CD8-positive, alpha-beta memory T cell (primary cell): ENCODE measurements at regions not wholly inside any gene's neighbourhood (a gene's known extent, or its start where the extent isn't known, plus 50 kb on each side); places are given as distances from the start of the nearest gene placed in this dataset.
A peak's percentile ranks its signal among the peaks of the same experiment; 100 is the strongest.

ENCODE experiments used
- CTCF ChIA-PET: fragments of 350-600 bp; sonication (Branson Sonifier 250); formaldehyde crosslinking; loops from one replicate; lab custom pipeline; 2021; ENCODE audit warnings: antibody characterized with exemption; lab: Charles Lee
- POLR2A ChIA-PET: fragments of 350-600 bp; sonication (Branson Sonifier 250); formaldehyde crosslinking; loops from one replicate; lab custom pipeline; 2021; ENCODE audit warnings: antibody characterized with exemption; lab: Charles Lee
- DNase-seq, 5 donors: peaks; one replicate each; pipeline versions ENCODE4 v3.0.0 to v3.0.0-alpha.2; 2020 to 2022; ENCODE audit warnings: mixed read lengths in 1 of 5
- H3K27ac ChIP-seq: one replicate; pipeline ENCODE4 v1.7.0; 2013; ENCODE audit warnings: low read depth, mild to moderate bottlenecking, low read length, moderate library complexity
- H3K27me3 ChIP-seq: 2 replicates; pipeline ENCODE4 v1.7.0; 2013; ENCODE audit warnings: low read length, mild to moderate bottlenecking; ENCODE audit not compliant: insufficient read depth, poor library complexity, severe bottlenecking
- H3K36me3 ChIP-seq: 2 replicates; pipeline ENCODE4 v1.7.0; 2013; ENCODE audit warnings: mild to moderate bottlenecking, low read length, moderate library complexity; ENCODE audit not compliant: insufficient read depth
- H3K4me1 ChIP-seq: 2 replicates; pipeline ENCODE4 v1.7.0; 2013; ENCODE audit warnings: mild to moderate bottlenecking, low read length, moderate library complexity; ENCODE audit not compliant: insufficient read depth
- H3K4me3 ChIP-seq: 2 replicates; pipeline ENCODE4 v1.7.0; 2013; ENCODE audit warnings: mild to moderate bottlenecking, low read length
- H3K9me3 ChIP-seq: 2 replicates; pipeline ENCODE4 v1.7.0; 2013; ENCODE audit warnings: mild to moderate bottlenecking, low read length
- H3K27ac Mint-ChIP-seq, 8 donors: one replicate each; pipeline ENCODE4 v1.8.0; 2020 to 2021; ENCODE audit warnings: mixed read lengths in 8 of 8, mild to moderate bottlenecking in 6 of 8, inconsistent platforms in 3 of 8, moderate library complexity in 3 of 8
- H3K27me3 Mint-ChIP-seq, 2 donors: one replicate each; pipeline ENCODE4 v1.8.0; 2020 to 2021; ENCODE audit warnings: mixed read lengths in 2 of 2, mild to moderate bottlenecking in 1 of 2, moderate library complexity in 1 of 2
- H3K36me3 Mint-ChIP-seq, 3 donors: one replicate each; pipeline ENCODE4 v1.8.0; 2020 to 2021; ENCODE audit warnings: mixed read lengths in 3 of 3, inconsistent platforms in 1 of 3, mild to moderate bottlenecking in 1 of 3
- H3K4me1 Mint-ChIP-seq, 3 donors: one replicate each; pipeline ENCODE4 v1.8.0; 2020 to 2021; ENCODE audit warnings: mixed read lengths in 3 of 3, inconsistent platforms in 1 of 3, mild to moderate bottlenecking in 1 of 3
- H3K4me3 Mint-ChIP-seq, 7 donors: one replicate each; pipeline ENCODE4 v1.8.0; 2020 to 2021; ENCODE audit warnings: mixed read lengths in 7 of 7, mild to moderate bottlenecking in 6 of 7, moderate library complexity in 4 of 7, inconsistent platforms in 2 of 7
- H3K9me3 Mint-ChIP-seq, 5 donors: one replicate each; pipeline ENCODE4 v1.8.0; 2020 to 2022; ENCODE audit warnings: mixed read lengths in 5 of 5, mild to moderate bottlenecking in 3 of 5, moderate library complexity in 2 of 5, inconsistent platforms in 1 of 5

- Mint-ChIP-seq H3K4me1 (no peaks in the 10 kb centered on the region), H3K36me3 (no peaks in the 10 kb centered on the region), H3K27ac (peak overlapping the region in 1 of 8 donors; percentile 26), H3K27me3 (peaks cover 7 to 28% of the 10 kb centered on the region in 2 donors), H3K9me3 (no peaks in the 10 kb centered on the region), H3K4me3 (no peak overlapping the region)
- Histone ChIP-seq H3K4me3 (no peak overlapping the region), H3K27ac (peak overlapping the region; percentile 75), H3K4me1 (no peaks in the 10 kb centered on the region), H3K27me3 (no peaks in the 10 kb centered on the region), H3K9me3 (no peaks in the 10 kb centered on the region), H3K36me3 (no peaks in the 10 kb centered on the region)
- no peak for DNase-seq
- ChIA-PET CTCF (no interaction called here), POLR2A (no interaction called here)
These were observed 268.4 kb downstream of the METTL4 start for GRCh38 chr18:2302628-2303516.

- Mint-ChIP-seq H3K36me3 (no peaks in the 10 kb centered on the region), H3K4me1 (no peaks in the 10 kb centered on the region), H3K9me3 (no peaks in the 10 kb centered on the region), H3K27ac (no peak overlapping the region), H3K27me3 (peaks cover 12 to 21% of the 10 kb centered on the region in 2 donors), H3K4me3 (no peak overlapping the region)
- Histone ChIP-seq H3K27ac (peak overlapping the region; percentile 75), H3K9me3 (no peaks in the 10 kb centered on the region), H3K36me3 (no peaks in the 10 kb centered on the region), H3K4me3 (no peak overlapping the region), H3K4me1 (no peaks in the 10 kb centered on the region), H3K27me3 (no peaks in the 10 kb centered on the region)
- no peak for DNase-seq
- POLR2A ChIA-PET = no interaction called here
- CTCF ChIA-PET = no interaction called here
These were observed 267.6 kb downstream of the METTL4 start for GRCh38 chr18:2303517-2304238.

GRCh38 chr18:2304378-2305175, 266.7 kb downstream of the METTL4 start:
- Histone ChIP-seq H3K27me3 (no peaks in the 10 kb centered on the region), H3K4me3 (no peak overlapping the region), H3K4me1 (no peaks in the 10 kb centered on the region), H3K27ac (peak overlapping the region; percentile 75), H3K9me3 (no peaks in the 10 kb centered on the region), H3K36me3 (no peaks in the 10 kb centered on the region)
- H3K4me3 Mint-ChIP-seq = no peak overlapping the region
- peaks cover 12 to 17% of the 10 kb centered on the region in 2 donors for H3K27me3 Mint-ChIP-seq
- DNase-seq = no peak
- no peak overlapping the region for H3K27ac Mint-ChIP-seq
- H3K9me3 Mint-ChIP-seq = no peaks in the 10 kb centered on the region
- no peaks in the 10 kb centered on the region for H3K36me3 Mint-ChIP-seq
- H3K4me1 Mint-ChIP-seq = no peaks in the 10 kb centered on the region
- POLR2A ChIA-PET = no interaction called here
- CTCF ChIA-PET = no interaction called here

GRCh38 chr18:2306606-2307005, 264.7 kb downstream of the METTL4 start:
- Mint-ChIP-seq H3K36me3 (no peaks in the 10 kb centered on the region), H3K4me3 (no peak overlapping the region), H3K9me3 (no peaks in the 10 kb centered on the region), H3K4me1 (no peaks in the 10 kb centered on the region), H3K27me3 (peaks cover 9 to 26% of the 10 kb centered on the region in 2 donors), H3K27ac (no peak overlapping the region)
- Histone ChIP-seq H3K27ac (no peak overlapping the region), H3K36me3 (no peaks in the 10 kb centered on the region), H3K4me3 (no peak overlapping the region), H3K27me3 (no peaks in the 10 kb centered on the region), H3K4me1 (no peaks in the 10 kb centered on the region), H3K9me3 (no peaks in the 10 kb centered on the region)
- POLR2A ChIA-PET = no interaction called here
- CTCF ChIA-PET = no interaction called here
- DNase-seq = no peak

GRCh38 chr18:2310886-2311285, 260.4 kb downstream of the METTL4 start:
- ChIA-PET POLR2A (no interaction called here), CTCF (no interaction called here)
- no peak for DNase-seq
- Histone ChIP-seq H3K27me3 (no peaks in the 10 kb centered on the region), H3K4me1 (no peaks in the 10 kb centered on the region), H3K4me3 (no peak overlapping the region), H3K9me3 (no peaks in the 10 kb centered on the region), H3K36me3 (no peaks in the 10 kb centered on the region), H3K27ac (no peak overlapping the region)
- no peaks in the 10 kb centered on the region for H3K4me1 Mint-ChIP-seq
- H3K9me3 Mint-ChIP-seq = no peaks in the 10 kb centered on the region
- no peak overlapping the region for H3K4me3 Mint-ChIP-seq
- H3K36me3 Mint-ChIP-seq = no peaks in the 10 kb centered on the region
- H3K27me3 Mint-ChIP-seq = peaks cover 11 to 33% of the 10 kb centered on the region in 2 donors
- H3K27ac Mint-ChIP-seq = no peak overlapping the region

GRCh38 chr18:2312440-2312839, 258.9 kb downstream of the METTL4 start:
- POLR2A ChIA-PET = no interaction called here

GRCh38 chr18:2313332-2313731, 258.0 kb downstream of the METTL4 start:
- Mint-ChIP-seq H3K9me3 (no peaks in the 10 kb centered on the region), H3K27ac (no peak overlapping the region), H3K4me1 (no peaks in the 10 kb centered on the region), H3K36me3 (no peaks in the 10 kb centered on the region), H3K4me3 (no peak overlapping the region), H3K27me3 (peaks cover 10 to 42% of the 10 kb centered on the region in 2 donors)
- Histone ChIP-seq H3K4me1 (no peaks in the 10 kb centered on the region), H3K36me3 (no peaks in the 10 kb centered on the region), H3K9me3 (no peaks in the 10 kb centered on the region), H3K4me3 (no peak overlapping the region), H3K27me3 (no peaks in the 10 kb centered on the region), H3K27ac (no peak overlapping the region)
- POLR2A ChIA-PET = no interaction called here
- no peak for DNase-seq
- CTCF ChIA-PET = no interaction called here

More at GRCh38 chr18:2312440-2312839, 258.9 kb downstream of the METTL4 start:
- Histone ChIP-seq H3K9me3 (no peaks in the 10 kb centered on the region), H3K27me3 (no peaks in the 10 kb centered on the region), H3K4me3 (no peak overlapping the region), H3K4me1 (no peaks in the 10 kb centered on the region), H3K27ac (no peak overlapping the region), H3K36me3 (no peaks in the 10 kb centered on the region)
- H3K27me3 Mint-ChIP-seq = peaks cover 12 to 39% of the 10 kb centered on the region in 2 donors
- DNase-seq = no peak
- H3K9me3 Mint-ChIP-seq = no peaks in the 10 kb centered on the region
- CTCF ChIA-PET = no interaction called here
- no peak overlapping the region for H3K27ac Mint-ChIP-seq
- H3K4me3 Mint-ChIP-seq = no peak overlapping the region
- no peaks in the 10 kb centered on the region for H3K4me1 Mint-ChIP-seq
- H3K36me3 Mint-ChIP-seq = no peaks in the 10 kb centered on the region
